ENCODE measurements at regions not wholly inside any gene's neighbourhood (a gene's known extent, or its start where the extent isn't known, plus 50 kb on each side); places are given as distances from the start of the nearest gene placed in this dataset.

GRCh38 chr11:92125321-92125720 is 99.3 kb upstream of the FAT3 start:
- no peak overlapping the region for H3K27ac ChIP-seq (ENCODE audit: low read length)
- H4K20me1 ChIP-seq (ENCODE audit: insufficient read depth, low read length), result no peaks in the 10 kb centered on the region
- H3F3A ChIP-seq (ENCODE audit: insufficient read depth, low read length), result no peaks in the 10 kb centered on the region
- H2AFZ ChIP-seq (ENCODE audit: low read length), result no peak overlapping the region
- no peaks in the 10 kb centered on the region for H3K4me1 ChIP-seq (ENCODE audit: low read length)
- no peaks in the 10 kb centered on the region for H3K9me3 ChIP-seq (replicated peaks; ENCODE audit: insufficient read depth, low read length)
- DNase-seq, result no peak
- TF ChIP-seq EZH2 (optimal IDR thresholded peaks at IDR 0.05; ENCODE audit: low read depth, low read length) (no peak), CTCF (IDR thresholded peaks at IDR 0.05; ENCODE audit: low read length) (no peak), EZH2phosphoT487 (IDR thresholded peaks at IDR 0.05; ENCODE audit: low read length) (no peak)
- no peaks in the 10 kb centered on the region for H3K9me2 ChIP-seq (replicated peaks; ENCODE audit: insufficient read depth, low read length)
- no peak overlapping the region for H3K4me2 ChIP-seq (ENCODE audit: low read depth, low read length)
- no peaks in the 10 kb centered on the region for H3K36me3 ChIP-seq (replicated peaks; ENCODE audit: insufficient read depth, low read length)
- no peak overlapping the region for H3K9ac ChIP-seq (ENCODE audit: low read length)
- H3K4me3 ChIP-seq (ENCODE audit: low read length), result no peak overlapping the region
- H3K27me3 ChIP-seq (replicated peaks; ENCODE audit: insufficient read depth, low read length), result no peaks in the 10 kb centered on the region
- no peaks in the 10 kb centered on the region for H3K79me2 ChIP-seq (ENCODE audit: low read length)

GRCh38 chr11:92123540-92123939 is 101.1 kb upstream of the FAT3 start:
- Histone ChIP-seq H3K9ac (ENCODE audit: low read length) (no peak overlapping the region), H3K27me3 (replicated peaks; ENCODE audit: insufficient read depth, low read length) (no peaks in the 10 kb centered on the region), H3K27ac (ENCODE audit: low read length) (no peak overlapping the region), H4K20me1 (ENCODE audit: insufficient read depth, low read length) (no peaks in the 10 kb centered on the region), H3K4me1 (ENCODE audit: low read length) (no peaks in the 10 kb centered on the region), H3K36me3 (replicated peaks; ENCODE audit: insufficient read depth, low read length) (no peaks in the 10 kb centered on the region), H2AFZ (ENCODE audit: low read length) (no peak overlapping the region), H3K4me3 (ENCODE audit: low read length) (no peak overlapping the region), H3K4me2 (ENCODE audit: low read depth, low read length) (no peak overlapping the region), H3K9me2 (replicated peaks; ENCODE audit: insufficient read depth, low read length) (no peaks in the 10 kb centered on the region), H3K9me3 (replicated peaks; ENCODE audit: insufficient read depth, low read length) (no peaks in the 10 kb centered on the region), H3K79me2 (ENCODE audit: low read length) (no peaks in the 10 kb centered on the region), H3F3A (ENCODE audit: insufficient read depth, low read length) (no peaks in the 10 kb centered on the region)
- TF ChIP-seq EZH2 (optimal IDR thresholded peaks at IDR 0.05; ENCODE audit: low read depth, low read length) (no peak), EZH2phosphoT487 (IDR thresholded peaks at IDR 0.05; ENCODE audit: low read length) (no peak), CTCF (IDR thresholded peaks at IDR 0.05; ENCODE audit: low read length) (no peak)
- no peak for DNase-seq

- no peak for DNase-seq
These were observed 102.1 kb upstream of the FAT3 start for GRCh38 chr11:92122561-92122960.

More at GRCh38 chr11:92122561-92122960, 102.1 kb upstream of the FAT3 start:
- H3K4me1 ChIP-seq (ENCODE audit: low read length), result no peaks in the 10 kb centered on the region
- H3K27me3 ChIP-seq (replicated peaks; ENCODE audit: insufficient read depth, low read length), result no peaks in the 10 kb centered on the region
- no peak overlapping the region for H3K4me2 ChIP-seq (ENCODE audit: low read depth, low read length)
- H3F3A ChIP-seq (ENCODE audit: insufficient read depth, low read length), result no peaks in the 10 kb centered on the region
- H3K36me3 ChIP-seq (replicated peaks; ENCODE audit: insufficient read depth, low read length), result no peaks in the 10 kb centered on the region
- no peak for TF ChIP-seq CTCF (IDR thresholded peaks at IDR 0.05; ENCODE audit: low read length)
- no peak for TF ChIP-seq EZH2phosphoT487 (IDR thresholded peaks at IDR 0.05; ENCODE audit: low read length)
- no peak for TF ChIP-seq EZH2 (optimal IDR thresholded peaks at IDR 0.05; ENCODE audit: low read depth, low read length)
- H4K20me1 ChIP-seq (ENCODE audit: insufficient read depth, low read length), result no peaks in the 10 kb centered on the region
- H3K4me3 ChIP-seq (ENCODE audit: low read length), result no peak overlapping the region
- no peaks in the 10 kb centered on the region for H3K79me2 ChIP-seq (ENCODE audit: low read length)
- no peak overlapping the region for H3K9ac ChIP-seq (ENCODE audit: low read length)
- H3K27ac ChIP-seq (ENCODE audit: low read length), result no peak overlapping the region
- H2AFZ ChIP-seq (ENCODE audit: low read length), result no peak overlapping the region
- no peaks in the 10 kb centered on the region for H3K9me3 ChIP-seq (replicated peaks; ENCODE audit: insufficient read depth, low read length)
- H3K9me2 ChIP-seq (replicated peaks; ENCODE audit: insufficient read depth, low read length), result no peaks in the 10 kb centered on the region
